ENCODE measurements at regions not wholly inside any gene's neighbourhood (a gene's known extent, or its start where the extent isn't known, plus 50 kb on each side); places are given as distances from the start of the nearest gene placed in this dataset.

GRCh38 chr16:72313903-72314302, 141.9 kb upstream of the PMFBP1 start:
- TF ChIP-seq REST (IDR thresholded peaks at IDR 0.05; ENCODE audit: insufficient replicate concordance, low read depth) (no peak), POLR2AphosphoS5 (IDR thresholded peaks at IDR 0.05; ENCODE audit: low read depth) (no peak), SPI1 (IDR thresholded peaks at IDR 0.05; ENCODE audit: borderline replicate concordance, low read depth) (no peak), GABPA (IDR thresholded peaks at IDR 0.05; ENCODE audit: low read depth) (no peak)
- TF ChIP-seq, protein P1, sequence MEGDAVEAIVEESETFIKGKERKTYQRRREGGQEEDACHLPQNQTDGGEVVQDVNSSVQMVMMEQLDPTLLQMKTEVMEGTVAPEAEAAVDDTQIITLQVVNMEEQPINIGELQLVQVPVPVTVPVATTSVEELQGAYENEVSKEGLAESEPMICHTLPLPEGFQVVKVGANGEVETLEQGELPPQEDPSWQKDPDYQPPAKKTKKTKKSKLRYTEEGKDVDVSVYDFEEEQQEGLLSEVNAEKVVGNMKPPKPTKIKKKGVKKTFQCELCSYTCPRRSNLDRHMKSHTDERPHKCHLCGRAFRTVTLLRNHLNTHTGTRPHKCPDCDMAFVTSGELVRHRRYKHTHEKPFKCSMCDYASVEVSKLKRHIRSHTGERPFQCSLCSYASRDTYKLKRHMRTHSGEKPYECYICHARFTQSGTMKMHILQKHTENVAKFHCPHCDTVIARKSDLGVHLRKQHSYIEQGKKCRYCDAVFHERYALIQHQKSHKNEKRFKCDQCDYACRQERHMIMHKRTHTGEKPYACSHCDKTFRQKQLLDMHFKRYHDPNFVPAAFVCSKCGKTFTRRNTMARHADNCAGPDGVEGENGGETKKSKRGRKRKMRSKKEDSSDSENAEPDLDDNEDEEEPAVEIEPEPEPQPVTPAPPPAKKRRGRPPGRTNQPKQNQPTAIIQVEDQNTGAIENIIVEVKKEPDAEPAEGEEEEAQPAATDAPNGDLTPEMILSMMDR (IDR thresholded peaks at IDR 0.05; ENCODE audit: insufficient read depth, low read length), result no peak
- DNase-seq (ENCODE audit: low read depth in 1 of 2, low spot score in 1 of 2), result no peak
- H3K27ac ChIP-seq (replicated peaks), result no peak overlapping the region
- H3K27me3 ChIP-seq (ENCODE audit: insufficient read depth, poor library complexity, severe bottlenecking), result no peaks in the 10 kb centered on the region
- H3K4me3 ChIP-seq (replicated peaks; ENCODE audit: insufficient read depth, low read length), result no peak overlapping the region

DNA sequence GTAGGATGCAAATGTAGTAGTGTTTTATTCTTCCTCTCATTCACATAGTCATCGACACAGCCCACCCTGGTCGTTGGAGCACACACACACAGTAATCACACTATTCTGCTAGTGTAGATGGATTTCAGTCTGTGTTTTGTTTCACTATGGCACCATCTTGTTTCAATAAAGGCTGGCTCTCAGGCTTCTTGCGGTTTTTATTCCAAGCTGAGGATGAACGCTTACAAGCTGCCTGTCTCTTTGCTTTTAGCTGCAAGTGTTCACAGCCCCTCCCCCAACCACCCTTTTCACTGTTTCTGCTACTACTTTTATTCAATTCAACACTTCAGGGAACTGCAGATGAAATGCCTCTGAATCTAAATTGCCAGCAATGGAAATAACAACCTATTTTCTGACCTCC, 140.9 kb upstream of the PMFBP1 start:
- H3K27me3 ChIP-seq (ENCODE audit: insufficient read depth, poor library complexity, severe bottlenecking), result no peaks in the 10 kb centered on the region
- no peak for DNase-seq (ENCODE audit: low read depth in 1 of 2, low spot score in 1 of 2)
- TF ChIP-seq SPI1 (IDR thresholded peaks at IDR 0.05; ENCODE audit: borderline replicate concordance, low read depth) (no peak), REST (IDR thresholded peaks at IDR 0.05; ENCODE audit: insufficient replicate concordance, low read depth) (no peak), GABPA (IDR thresholded peaks at IDR 0.05; ENCODE audit: low read depth) (no peak), POLR2AphosphoS5 (IDR thresholded peaks at IDR 0.05; ENCODE audit: low read depth) (no peak)
- TF ChIP-seq, protein P1 (IDR thresholded peaks at IDR 0.05; ENCODE audit: insufficient read depth, low read length), result no peak
- no peak overlapping the region for H3K27ac ChIP-seq (replicated peaks)
- no peak overlapping the region for H3K4me3 ChIP-seq (replicated peaks; ENCODE audit: insufficient read depth, low read length)

DNA sequence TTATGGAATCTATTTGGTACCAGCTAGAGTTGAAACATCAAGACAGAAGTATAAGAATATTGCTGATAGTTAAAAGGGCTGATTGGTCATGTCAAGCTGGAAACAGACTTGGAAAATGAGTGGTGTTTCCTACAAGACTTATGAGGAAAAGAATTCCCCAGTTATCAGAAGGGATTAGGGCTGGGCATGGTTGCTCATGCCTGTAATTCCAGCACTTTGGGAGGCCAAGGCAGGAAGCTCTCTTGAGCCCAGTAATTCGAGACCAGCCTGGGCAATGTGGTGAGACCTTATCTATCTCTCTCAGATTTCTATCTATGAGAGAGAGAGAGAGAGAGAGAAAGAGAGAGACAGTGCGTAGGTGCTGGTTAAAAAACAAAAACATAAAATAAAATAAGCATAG, 139.5 kb upstream of the PMFBP1 start:
- H3K27ac ChIP-seq (replicated peaks), result no peak overlapping the region
- no peak overlapping the region for H3K4me3 ChIP-seq (replicated peaks; ENCODE audit: insufficient read depth, low read length)
- no peaks in the 10 kb centered on the region for H3K27me3 ChIP-seq (ENCODE audit: insufficient read depth, poor library complexity, severe bottlenecking)
- DNase-seq (ENCODE audit: low read depth in 1 of 2, low spot score in 1 of 2), result no peak
- TF ChIP-seq, protein P1 (IDR thresholded peaks at IDR 0.05; ENCODE audit: insufficient read depth, low read length), result no peak
- TF ChIP-seq SPI1 (IDR thresholded peaks at IDR 0.05; ENCODE audit: borderline replicate concordance, low read depth) (no peak), GABPA (IDR thresholded peaks at IDR 0.05; ENCODE audit: low read depth) (no peak), POLR2AphosphoS5 (IDR thresholded peaks at IDR 0.05; ENCODE audit: low read depth) (no peak), REST (IDR thresholded peaks at IDR 0.05; ENCODE audit: insufficient replicate concordance, low read depth) (no peak)

Measured in HL-60 (cell line).